ENCODE measurements at regions not wholly inside any gene's neighbourhood (a gene's known extent, or its start where the extent isn't known, plus 50 kb on each side); places are given as distances from the start of the nearest gene placed in this dataset.

GRCh38 chr18:22344908-22345670 lies 72.6 kb downstream of the CTAGE1 start:
- no peaks in the 10 kb centered on the region for H3K36me3 ChIP-seq (ENCODE audit: control insufficient read depth, insufficient read depth, low read length)
- peak overlapping the region; percentile 74 for H3K27ac ChIP-seq (ENCODE audit: low read length)
- no peaks in the 10 kb centered on the region for H3K9me3 ChIP-seq (ENCODE audit: control insufficient read depth, low read depth, low read length)
- peak; percentile 64 to 83 for DNase-seq
- H3K4me1 ChIP-seq (ENCODE audit: control insufficient read depth, insufficient read depth, low read length), result peaks cover 44% of the 10 kb centered on the region
- H3K4me3 ChIP-seq (ENCODE audit: low read length), result no peak overlapping the region
- peaks cover 18% of the 10 kb centered on the region for H3K27me3 ChIP-seq (ENCODE audit: control insufficient read depth, insufficient read depth, low read length)
- 40% methylated on average over 1 of the region's 3 CpGs for WGBS (ENCODE audit: insufficient coverage, low lambda C conversion rate)

- no peak for DNase-seq
- Histone ChIP-seq H3K27me3 (ENCODE audit: control insufficient read depth, insufficient read depth, low read length) (peaks cover 12% of the 10 kb centered on the region), H3K27ac (ENCODE audit: low read length) (no peak overlapping the region), H3K9me3 (ENCODE audit: control insufficient read depth, low read depth, low read length) (no peaks in the 10 kb centered on the region), H3K4me3 (ENCODE audit: low read length) (no peak overlapping the region), H3K36me3 (ENCODE audit: control insufficient read depth, insufficient read depth, low read length) (no peaks in the 10 kb centered on the region), H3K4me1 (ENCODE audit: control insufficient read depth, insufficient read depth, low read length) (peaks cover 47% of the 10 kb centered on the region)
- WGBS (ENCODE audit: insufficient coverage, low lambda C conversion rate), result no CpG with 5 or more reads among the region's 1 CpG
Observed at GRCh38 chr18:22344445-22344844, 73.3 kb downstream of the CTAGE1 start.

GRCh38 chr18:22343613-22344012 lies 74.1 kb downstream of the CTAGE1 start:
- peaks cover 4% of the 10 kb centered on the region for H3K27me3 ChIP-seq (ENCODE audit: control insufficient read depth, insufficient read depth, low read length)
- H3K4me3 ChIP-seq (ENCODE audit: low read length), result no peak overlapping the region
- WGBS (ENCODE audit: insufficient coverage, low lambda C conversion rate), result 87% methylated on average over 3 of the region's 5 CpGs
- no peak for DNase-seq
- no peaks in the 10 kb centered on the region for H3K9me3 ChIP-seq (ENCODE audit: control insufficient read depth, low read depth, low read length)
- H3K4me1 ChIP-seq (ENCODE audit: control insufficient read depth, insufficient read depth, low read length), result peaks cover 43% of the 10 kb centered on the region
- H3K27ac ChIP-seq (ENCODE audit: low read length), result no peak overlapping the region
- no peaks in the 10 kb centered on the region for H3K36me3 ChIP-seq (ENCODE audit: control insufficient read depth, insufficient read depth, low read length)

GRCh38 chr18:22342625-22343024 lies 75.1 kb downstream of the CTAGE1 start:
- Histone ChIP-seq H3K4me1 (ENCODE audit: control insufficient read depth, insufficient read depth, low read length) (peaks cover 43% of the 10 kb centered on the region), H3K4me3 (ENCODE audit: low read length) (no peak overlapping the region), H3K27ac (ENCODE audit: low read length) (no peak overlapping the region), H3K9me3 (ENCODE audit: control insufficient read depth, low read depth, low read length) (no peaks in the 10 kb centered on the region), H3K36me3 (ENCODE audit: control insufficient read depth, insufficient read depth, low read length) (no peaks in the 10 kb centered on the region), H3K27me3 (ENCODE audit: control insufficient read depth, insufficient read depth, low read length) (no peaks in the 10 kb centered on the region)
- peak in 1 of 2 donors; percentile 85 for DNase-seq
- WGBS (ENCODE audit: insufficient coverage, low lambda C conversion rate), result 57% methylated on average over 3 of the region's 4 CpGs

GRCh38 chr18:22340331-22340730 lies 77.4 kb downstream of the CTAGE1 start:
- H3K27ac ChIP-seq (ENCODE audit: low read length), result peak overlapping the region; percentile 53
- H3K27me3 ChIP-seq (ENCODE audit: control insufficient read depth, insufficient read depth, low read length), result no peaks in the 10 kb centered on the region
- H3K4me1 ChIP-seq (ENCODE audit: control insufficient read depth, insufficient read depth, low read length), result peaks cover 35% of the 10 kb centered on the region
- DNase-seq, result peak; percentile 80 to 89
- no CpG with 5 or more reads among the region's 3 CpGs for WGBS (ENCODE audit: insufficient coverage, low lambda C conversion rate)
- no peaks in the 10 kb centered on the region for H3K9me3 ChIP-seq (ENCODE audit: control insufficient read depth, low read depth, low read length)
- no peak overlapping the region for H3K4me3 ChIP-seq (ENCODE audit: low read length)
- no peaks in the 10 kb centered on the region for H3K36me3 ChIP-seq (ENCODE audit: control insufficient read depth, insufficient read depth, low read length)

DNA sequence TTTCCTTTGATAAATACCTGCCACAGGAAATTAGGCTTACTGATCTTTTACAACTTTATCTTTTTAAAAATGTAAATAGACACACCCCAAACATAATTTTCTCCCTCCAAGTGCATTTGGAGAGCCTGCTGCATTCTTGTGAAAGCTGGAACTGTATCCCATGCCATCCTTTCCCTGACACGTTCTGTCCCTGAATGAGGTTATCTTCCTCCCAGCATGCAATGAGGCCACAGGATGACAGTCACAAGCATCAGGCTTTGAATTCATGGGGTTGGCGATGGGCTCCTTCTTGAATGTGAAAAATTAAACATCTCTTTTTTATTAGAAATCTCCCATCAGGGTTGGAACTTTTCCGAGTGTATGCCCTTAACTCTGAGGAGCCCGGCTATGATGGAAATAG lies 77.8 kb downstream of the CTAGE1 start:
- peaks cover 37% of the 10 kb centered on the region for H3K4me1 ChIP-seq (ENCODE audit: control insufficient read depth, insufficient read depth, low read length)
- H3K27ac ChIP-seq (ENCODE audit: low read length), result peak overlapping the region; percentile 53
- H3K36me3 ChIP-seq (ENCODE audit: control insufficient read depth, insufficient read depth, low read length), result no peaks in the 10 kb centered on the region
- H3K9me3 ChIP-seq (ENCODE audit: control insufficient read depth, low read depth, low read length), result no peaks in the 10 kb centered on the region
- H3K4me3 ChIP-seq (ENCODE audit: low read length), result no peak overlapping the region
- no peaks in the 10 kb centered on the region for H3K27me3 ChIP-seq (ENCODE audit: control insufficient read depth, insufficient read depth, low read length)
- 0% methylated on average over 1 of the region's 4 CpGs for WGBS (ENCODE audit: insufficient coverage, low lambda C conversion rate)
- DNase-seq, result no peak

DNA sequence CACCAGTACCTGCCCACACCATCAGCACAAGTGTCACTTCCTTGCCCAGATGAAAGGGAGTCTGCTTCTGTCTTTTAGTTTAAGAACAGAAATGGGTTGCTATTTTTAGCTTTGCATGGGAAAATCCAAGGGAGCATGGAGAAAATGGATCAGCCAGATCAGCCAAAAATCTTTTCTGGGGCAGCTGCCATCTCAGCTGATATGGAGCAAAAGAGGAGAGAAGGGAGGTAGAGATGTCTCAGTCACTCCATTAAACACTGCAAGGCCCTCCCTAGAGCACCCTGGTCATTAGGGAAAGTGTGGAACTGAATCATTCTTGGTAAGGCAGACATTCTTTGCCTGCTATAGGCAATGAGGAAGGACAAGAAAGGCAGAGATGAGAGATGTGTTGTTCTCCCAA lies 79.9 kb downstream of the CTAGE1 start:
- no peak overlapping the region for H3K4me3 ChIP-seq (ENCODE audit: low read length)
- no peaks in the 10 kb centered on the region for H3K27me3 ChIP-seq (ENCODE audit: control insufficient read depth, insufficient read depth, low read length)
- no peaks in the 10 kb centered on the region for H3K36me3 ChIP-seq (ENCODE audit: control insufficient read depth, insufficient read depth, low read length)
- no peak overlapping the region for H3K27ac ChIP-seq (ENCODE audit: low read length)
- DNase-seq, result no peak
- H3K9me3 ChIP-seq (ENCODE audit: control insufficient read depth, low read depth, low read length), result no peaks in the 10 kb centered on the region
- peaks cover 43% of the 10 kb centered on the region for H3K4me1 ChIP-seq (ENCODE audit: control insufficient read depth, insufficient read depth, low read length)

DNA sequence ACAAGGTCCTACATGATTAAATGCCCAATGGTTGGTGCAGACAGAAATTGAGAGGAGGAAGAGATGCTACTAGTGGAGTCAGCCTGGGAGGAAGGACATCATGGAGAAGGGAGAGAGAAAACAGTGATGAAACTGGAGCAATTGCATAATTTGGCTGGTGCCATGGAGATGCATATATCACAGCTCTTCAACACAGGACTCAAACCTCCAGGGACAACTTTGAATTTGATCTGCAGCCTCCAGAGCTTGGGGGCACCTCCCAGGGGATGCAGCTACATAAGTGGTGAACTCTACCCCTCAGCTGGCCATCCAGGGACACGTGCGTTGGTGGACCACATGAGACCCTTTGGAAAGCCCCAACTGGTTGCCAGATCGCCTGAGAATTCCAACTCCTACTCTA lies 80.4 kb downstream of the CTAGE1 start:
- WGBS (ENCODE audit: insufficient coverage, low lambda C conversion rate), result no CpG with 5 or more reads among the region's 3 CpGs
- H3K36me3 ChIP-seq (ENCODE audit: control insufficient read depth, insufficient read depth, low read length), result no peaks in the 10 kb centered on the region
- DNase-seq, result no peak

DNA sequence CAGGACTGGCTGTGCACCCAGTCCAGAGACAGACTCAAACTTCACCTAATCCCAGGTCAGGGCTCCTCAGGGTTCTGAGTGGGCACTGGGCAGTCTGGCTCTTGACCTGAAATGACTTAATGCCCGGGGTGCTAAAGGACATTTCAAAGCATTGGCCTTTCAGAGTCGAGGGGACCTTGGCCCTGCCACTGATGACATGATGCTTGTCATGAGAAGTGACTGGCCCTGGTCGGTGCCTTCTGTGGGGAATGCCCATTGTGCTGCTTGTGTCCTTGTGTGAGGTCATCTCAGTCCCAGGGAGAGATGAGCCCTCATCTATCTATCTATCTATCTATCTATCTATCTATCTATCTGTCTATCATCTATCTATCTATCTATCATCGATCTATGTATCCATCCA lies 81.3 kb downstream of the CTAGE1 start:
- no CpG with 5 or more reads among the region's 4 CpGs for WGBS (ENCODE audit: insufficient coverage, low lambda C conversion rate)
- H3K36me3 ChIP-seq (ENCODE audit: control insufficient read depth, insufficient read depth, low read length), result no peaks in the 10 kb centered on the region
- H3K9me3 ChIP-seq (ENCODE audit: control insufficient read depth, low read depth, low read length), result no peaks in the 10 kb centered on the region
- no peak overlapping the region for H3K4me3 ChIP-seq (ENCODE audit: low read length)
- peak in 1 of 2 donors; percentile 38 for DNase-seq
- no peaks in the 10 kb centered on the region for H3K27me3 ChIP-seq (ENCODE audit: control insufficient read depth, insufficient read depth, low read length)
- H3K27ac ChIP-seq (ENCODE audit: low read length), result no peak overlapping the region
- H3K4me1 ChIP-seq (ENCODE audit: control insufficient read depth, insufficient read depth, low read length), result peaks cover 35% of the 10 kb centered on the region

More for the DNA sequence above, 80.4 kb downstream of the CTAGE1 start:
- no peak overlapping the region for H3K27ac ChIP-seq (ENCODE audit: low read length)
- H3K9me3 ChIP-seq (ENCODE audit: control insufficient read depth, low read depth, low read length), result no peaks in the 10 kb centered on the region
- H3K4me3 ChIP-seq (ENCODE audit: low read length), result no peak overlapping the region
- peaks cover 41% of the 10 kb centered on the region for H3K4me1 ChIP-seq (ENCODE audit: control insufficient read depth, insufficient read depth, low read length)
- H3K27me3 ChIP-seq (ENCODE audit: control insufficient read depth, insufficient read depth, low read length), result no peaks in the 10 kb centered on the region

DNA sequence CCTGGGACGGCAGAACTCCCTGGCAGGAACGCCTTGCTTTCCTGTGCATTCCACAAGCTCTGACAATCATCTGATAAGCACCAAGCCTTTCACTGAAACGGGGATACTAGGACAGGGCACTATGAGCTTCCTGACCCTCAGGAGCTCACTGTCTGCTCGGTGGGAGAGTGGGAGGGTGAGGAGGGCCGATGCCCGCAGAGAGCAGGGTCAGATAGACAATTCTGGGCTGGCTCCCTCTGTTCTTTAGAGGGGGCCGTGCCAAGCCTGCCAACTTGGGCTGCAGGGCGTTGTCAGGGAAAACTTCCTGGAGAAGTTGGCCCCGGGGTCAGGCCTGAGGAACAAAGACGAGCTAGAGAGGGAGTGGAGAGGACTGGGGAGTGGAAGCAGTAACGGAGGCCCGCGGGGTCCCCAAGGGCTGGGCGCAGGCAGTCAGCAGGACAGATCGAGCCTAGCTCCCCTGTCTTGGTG lies 82.0 kb downstream of the CTAGE1 start:
- Histone ChIP-seq H3K36me3 (ENCODE audit: control insufficient read depth, insufficient read depth, low read length) (no peaks in the 10 kb centered on the region), H3K9me3 (ENCODE audit: control insufficient read depth, low read depth, low read length) (no peaks in the 10 kb centered on the region), H3K27ac (ENCODE audit: low read length) (peak overlapping the region; percentile 67), H3K4me3 (ENCODE audit: low read length) (peak overlapping the region; percentile 23), H3K4me1 (ENCODE audit: control insufficient read depth, insufficient read depth, low read length) (peaks cover 31% of the 10 kb centered on the region), H3K27me3 (ENCODE audit: control insufficient read depth, insufficient read depth, low read length) (no peaks in the 10 kb centered on the region)
- DNase-seq, result peak; percentile 61 to 84
- no CpG with 5 or more reads among the region's 15 CpGs for WGBS (ENCODE audit: insufficient coverage, low lambda C conversion rate)

DNA sequence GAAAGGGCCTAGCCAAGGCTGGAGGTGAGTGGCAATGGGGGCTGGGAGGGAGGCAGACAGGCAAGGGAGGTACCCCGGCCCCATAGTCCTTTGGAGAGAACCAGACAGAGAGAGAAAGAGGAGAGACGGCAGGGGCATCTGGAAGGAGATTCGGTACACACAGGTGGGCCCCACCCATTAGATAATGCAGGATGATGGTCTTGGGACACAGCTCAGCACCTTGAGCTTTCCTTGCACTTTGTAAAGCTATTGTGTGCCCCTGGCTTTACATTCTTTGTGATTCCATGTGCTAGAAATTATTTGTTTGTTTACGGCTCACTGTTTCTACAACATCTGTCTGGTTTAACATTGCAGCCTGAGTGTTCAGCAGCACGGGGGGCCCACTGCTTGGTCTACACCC lies 83.1 kb downstream of the CTAGE1 start:
- Histone ChIP-seq H3K9me3 (ENCODE audit: control insufficient read depth, low read depth, low read length) (no peaks in the 10 kb centered on the region), H3K4me1 (ENCODE audit: control insufficient read depth, insufficient read depth, low read length) (peaks cover 21% of the 10 kb centered on the region), H3K36me3 (ENCODE audit: control insufficient read depth, insufficient read depth, low read length) (no peaks in the 10 kb centered on the region), H3K4me3 (ENCODE audit: low read length) (no peak overlapping the region), H3K27me3 (ENCODE audit: control insufficient read depth, insufficient read depth, low read length) (no peaks in the 10 kb centered on the region), H3K27ac (ENCODE audit: low read length) (no peak overlapping the region)
- WGBS (ENCODE audit: insufficient coverage, low lambda C conversion rate), result no CpG with 5 or more reads among the region's 5 CpGs
- peak in 1 of 2 donors; percentile 63 for DNase-seq

Data from large intestine (tissue), 3 donors.